PFSK-1 (cell line): ENCODE measurements at regions not wholly inside any gene's neighbourhood (a gene's known extent, or its start where the extent isn't known, plus 50 kb on each side); places are given as distances from the start of the nearest gene placed in this dataset.

ENCODE experiments used
- FOXP2 ChIP-seq: optimal IDR thresholded peaks from 2 replicates; pipeline ENCODE3; 2011; ENCODE audit warnings: borderline replicate concordance, control low read depth, inconsistent platforms; ENCODE audit not compliant: insufficient read depth; ENCODE audit errors: extremely low read length, extremely low read depth
- POLR2AphosphoS5 ChIP-seq: IDR thresholded peaks from 2 replicates; pipeline ENCODE4 v1.6.1; 2012; ENCODE audit warnings: low read depth, mild to moderate bottlenecking, control low read depth, low read length, moderate library complexity
- SIN3A ChIP-seq: IDR thresholded peaks from 2 replicates; pipeline ENCODE4 v1.6.1; 2012; ENCODE audit warnings: mild to moderate bottlenecking, low read length, moderate library complexity, borderline replicate concordance; ENCODE audit not compliant: insufficient read depth
- TAF1 ChIP-seq: IDR thresholded peaks from 2 replicates; pipeline ENCODE4 v1.6.1; 2012; ENCODE audit warnings: low read length, control low read depth, borderline replicate concordance; ENCODE audit not compliant: insufficient read depth
- TF ChIP-seq, protein P1 (sequence below), 2 experiments: IDR thresholded peaks; 2 replicates each; pipeline versions ENCODE4 v1.6.1 to v1.8.0; 2011 to 2012; ENCODE audit warnings: low read depth in 2 of 2, low read length in 2 of 2, control low read depth in 1 of 2, inconsistent platforms in 1 of 2, mild to moderate bottlenecking in 1 of 2, moderate library complexity in 1 of 2; ENCODE audit not compliant: insufficient read depth in 1 of 2

DNA sequence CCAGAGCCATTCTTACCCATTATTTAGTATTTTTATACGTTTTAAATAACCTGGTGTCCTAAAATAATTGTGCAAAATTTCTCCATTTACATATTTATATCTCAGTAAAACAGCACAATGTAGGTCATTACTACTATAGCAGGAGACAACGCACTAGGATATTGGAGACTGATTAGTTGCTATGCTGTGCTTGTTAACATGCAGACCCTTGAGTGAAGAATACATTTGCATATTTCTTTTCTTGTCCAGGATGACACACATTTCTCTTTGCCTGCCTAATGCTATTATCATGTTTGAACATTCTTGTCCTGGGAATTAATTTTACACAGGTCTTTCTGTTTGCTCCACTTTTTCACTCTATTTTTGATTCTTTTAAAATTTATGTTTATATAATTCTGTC lies 823.8 kb upstream of the ATXN8OS start:
- no peak for TF ChIP-seq POLR2AphosphoS5
- no peak for TF ChIP-seq SIN3A
- no peak for TF ChIP-seq FOXP2
- TF ChIP-seq, protein P1, sequence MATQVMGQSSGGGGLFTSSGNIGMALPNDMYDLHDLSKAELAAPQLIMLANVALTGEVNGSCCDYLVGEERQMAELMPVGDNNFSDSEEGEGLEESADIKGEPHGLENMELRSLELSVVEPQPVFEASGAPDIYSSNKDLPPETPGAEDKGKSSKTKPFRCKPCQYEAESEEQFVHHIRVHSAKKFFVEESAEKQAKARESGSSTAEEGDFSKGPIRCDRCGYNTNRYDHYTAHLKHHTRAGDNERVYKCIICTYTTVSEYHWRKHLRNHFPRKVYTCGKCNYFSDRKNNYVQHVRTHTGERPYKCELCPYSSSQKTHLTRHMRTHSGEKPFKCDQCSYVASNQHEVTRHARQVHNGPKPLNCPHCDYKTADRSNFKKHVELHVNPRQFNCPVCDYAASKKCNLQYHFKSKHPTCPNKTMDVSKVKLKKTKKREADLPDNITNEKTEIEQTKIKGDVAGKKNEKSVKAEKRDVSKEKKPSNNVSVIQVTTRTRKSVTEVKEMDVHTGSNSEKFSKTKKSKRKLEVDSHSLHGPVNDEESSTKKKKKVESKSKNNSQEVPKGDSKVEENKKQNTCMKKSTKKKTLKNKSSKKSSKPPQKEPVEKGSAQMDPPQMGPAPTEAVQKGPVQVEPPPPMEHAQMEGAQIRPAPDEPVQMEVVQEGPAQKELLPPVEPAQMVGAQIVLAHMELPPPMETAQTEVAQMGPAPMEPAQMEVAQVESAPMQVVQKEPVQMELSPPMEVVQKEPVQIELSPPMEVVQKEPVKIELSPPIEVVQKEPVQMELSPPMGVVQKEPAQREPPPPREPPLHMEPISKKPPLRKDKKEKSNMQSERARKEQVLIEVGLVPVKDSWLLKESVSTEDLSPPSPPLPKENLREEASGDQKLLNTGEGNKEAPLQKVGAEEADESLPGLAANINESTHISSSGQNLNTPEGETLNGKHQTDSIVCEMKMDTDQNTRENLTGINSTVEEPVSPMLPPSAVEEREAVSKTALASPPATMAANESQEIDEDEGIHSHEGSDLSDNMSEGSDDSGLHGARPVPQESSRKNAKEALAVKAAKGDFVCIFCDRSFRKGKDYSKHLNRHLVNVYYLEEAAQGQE (IDR thresholded peaks at IDR 0.05; ENCODE audit: insufficient read depth in 1 of 2, low read depth in 2 of 2, low read length in 2 of 2) = no peak
- no peak for TF ChIP-seq TAF1

DNA sequence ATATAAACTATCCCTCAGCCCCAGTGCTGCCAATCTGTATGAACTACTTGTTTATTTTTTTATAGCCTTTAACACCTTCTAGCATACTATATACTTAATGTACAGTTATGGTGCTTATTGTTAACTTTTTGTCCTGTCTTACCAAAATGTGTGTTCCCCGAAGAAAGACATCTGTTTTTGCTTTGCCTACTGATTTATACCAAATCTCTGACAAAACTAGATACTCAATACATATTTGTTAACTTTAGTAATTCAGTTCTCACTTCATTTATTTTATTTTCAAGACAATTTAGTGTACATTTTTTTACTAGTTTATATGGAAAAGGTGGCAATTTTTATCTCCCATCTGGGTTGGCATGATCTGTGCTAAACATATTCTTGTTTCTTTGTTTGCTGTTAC lies 824.3 kb upstream of the ATXN8OS start:
- TF ChIP-seq POLR2AphosphoS5 (no peak), FOXP2 (no peak), SIN3A (no peak), TAF1 (no peak)
- TF ChIP-seq, protein P1 (IDR thresholded peaks at IDR 0.05; ENCODE audit: insufficient read depth in 1 of 2, low read depth in 2 of 2, low read length in 2 of 2) = no peak

DNA sequence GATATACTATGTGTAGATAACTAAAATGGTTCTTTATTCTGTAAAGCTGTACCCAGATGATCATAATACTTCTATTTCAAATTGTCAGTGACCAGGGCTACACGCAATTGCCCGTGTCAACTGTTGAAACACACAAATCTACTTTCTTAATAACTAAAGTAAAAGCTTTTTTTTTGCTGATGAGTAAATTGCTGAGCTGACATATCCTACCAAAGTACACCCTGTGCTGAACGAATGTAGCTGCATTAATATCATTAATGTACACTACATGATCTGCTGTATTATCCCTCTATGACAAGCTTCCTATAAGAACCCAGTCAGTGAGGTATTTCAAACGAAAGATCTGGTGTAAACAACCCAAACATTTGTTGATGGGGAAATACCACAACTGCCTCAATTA lies 827.2 kb upstream of the ATXN8OS start:
- TF ChIP-seq SIN3A = no peak
- TF ChIP-seq TAF1 = no peak
- TF ChIP-seq, protein P1 (IDR thresholded peaks at IDR 0.05; ENCODE audit: insufficient read depth in 1 of 2, low read depth in 2 of 2, low read length in 2 of 2) = no peak
- TF ChIP-seq POLR2AphosphoS5 = no peak
- no peak for TF ChIP-seq FOXP2

DNA sequence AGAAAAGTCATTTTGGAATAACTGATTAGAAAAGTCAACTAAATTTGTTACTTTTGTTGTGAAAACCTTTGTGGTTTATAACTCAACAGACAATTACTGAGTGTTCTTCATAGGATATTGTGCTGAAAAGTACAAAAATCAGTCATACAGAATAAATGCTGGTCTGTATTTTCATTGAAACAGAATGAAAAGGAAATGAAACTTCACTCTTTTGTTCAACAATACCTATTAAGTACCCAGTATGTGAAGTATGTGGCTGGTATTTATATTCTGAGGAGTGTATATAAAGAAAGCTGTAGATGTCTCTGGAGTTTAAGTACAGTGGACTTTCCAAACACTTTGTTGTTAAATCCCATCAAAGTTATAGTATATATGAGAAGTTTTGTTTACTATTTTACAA lies 828.4 kb upstream of the ATXN8OS start:
- no peak for TF ChIP-seq TAF1
- no peak for TF ChIP-seq POLR2AphosphoS5
- TF ChIP-seq FOXP2 = no peak
- TF ChIP-seq, protein P1 (IDR thresholded peaks at IDR 0.05; ENCODE audit: insufficient read depth in 1 of 2, low read depth in 2 of 2, low read length in 2 of 2) = no peak
- TF ChIP-seq SIN3A = no peak

DNA sequence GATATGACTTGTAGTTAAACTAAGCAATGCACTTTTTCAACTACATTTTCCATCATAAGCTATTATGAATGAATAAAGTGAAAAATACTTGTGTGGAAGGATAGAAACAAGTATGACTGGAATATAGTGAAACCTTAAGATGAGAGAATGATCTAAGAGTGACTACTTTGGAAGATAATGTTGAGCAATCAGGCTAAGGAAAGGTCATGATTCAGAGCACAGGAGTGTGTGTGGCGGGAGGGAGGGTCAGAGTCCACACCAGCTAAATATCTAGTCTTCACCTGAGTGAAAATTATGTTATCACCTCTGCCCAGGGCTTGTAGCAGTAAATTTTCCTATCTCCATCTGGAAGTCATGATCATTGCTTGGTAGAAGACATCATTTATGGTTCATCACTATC lies 833.4 kb upstream of the ATXN8OS start:
- TF ChIP-seq POLR2AphosphoS5 (no peak), TAF1 (no peak), FOXP2 (no peak), SIN3A (no peak)
- TF ChIP-seq, protein P1 (IDR thresholded peaks at IDR 0.05; ENCODE audit: insufficient read depth in 1 of 2, low read depth in 2 of 2, low read length in 2 of 2) = no peak
